WI38 (cell line): ENCODE measurements at regions not wholly inside any gene's neighbourhood (a gene's known extent, or its start where the extent isn't known, plus 50 kb on each side); places are given as distances from the start of the nearest gene placed in this dataset.

Experiments used
- H3K4me3 ChIP-seq: 2 replicates; pipeline ENCODE4 v1.5.1; 2011; ENCODE audit warnings: low read depth, mild to moderate bottlenecking, control low read depth, low read length
- TF ChIP-seq, protein P1 (sequence below): IDR thresholded peaks from 2 replicates; pipeline ENCODE4 v1.5.1; 2012; ENCODE audit warnings: low read depth, mild to moderate bottlenecking, control low read depth, low read length

DNA sequence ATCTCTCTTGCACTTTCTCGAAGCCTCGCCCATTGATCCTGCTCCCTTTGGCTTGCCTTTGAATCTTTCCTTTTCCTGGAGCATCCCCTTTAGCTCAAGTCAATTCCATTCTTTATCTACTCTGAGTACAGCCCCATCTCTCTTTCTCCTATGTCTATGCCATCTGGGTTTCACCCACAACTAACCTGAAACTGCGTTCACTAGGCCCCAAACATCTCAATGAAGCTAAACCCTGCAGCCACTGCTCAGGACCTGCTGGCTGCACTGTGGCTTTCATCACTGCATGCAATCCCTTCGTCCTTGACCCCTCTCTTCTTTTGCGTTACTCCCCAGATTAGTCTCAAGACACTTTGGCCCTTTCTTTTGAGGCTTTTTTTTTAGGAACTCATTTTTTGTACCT, 81.6 kb upstream of the CYRIA start:
- TF ChIP-seq, protein P1, sequence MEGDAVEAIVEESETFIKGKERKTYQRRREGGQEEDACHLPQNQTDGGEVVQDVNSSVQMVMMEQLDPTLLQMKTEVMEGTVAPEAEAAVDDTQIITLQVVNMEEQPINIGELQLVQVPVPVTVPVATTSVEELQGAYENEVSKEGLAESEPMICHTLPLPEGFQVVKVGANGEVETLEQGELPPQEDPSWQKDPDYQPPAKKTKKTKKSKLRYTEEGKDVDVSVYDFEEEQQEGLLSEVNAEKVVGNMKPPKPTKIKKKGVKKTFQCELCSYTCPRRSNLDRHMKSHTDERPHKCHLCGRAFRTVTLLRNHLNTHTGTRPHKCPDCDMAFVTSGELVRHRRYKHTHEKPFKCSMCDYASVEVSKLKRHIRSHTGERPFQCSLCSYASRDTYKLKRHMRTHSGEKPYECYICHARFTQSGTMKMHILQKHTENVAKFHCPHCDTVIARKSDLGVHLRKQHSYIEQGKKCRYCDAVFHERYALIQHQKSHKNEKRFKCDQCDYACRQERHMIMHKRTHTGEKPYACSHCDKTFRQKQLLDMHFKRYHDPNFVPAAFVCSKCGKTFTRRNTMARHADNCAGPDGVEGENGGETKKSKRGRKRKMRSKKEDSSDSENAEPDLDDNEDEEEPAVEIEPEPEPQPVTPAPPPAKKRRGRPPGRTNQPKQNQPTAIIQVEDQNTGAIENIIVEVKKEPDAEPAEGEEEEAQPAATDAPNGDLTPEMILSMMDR = no peak
- no peak overlapping the region for H3K4me3 ChIP-seq

DNA sequence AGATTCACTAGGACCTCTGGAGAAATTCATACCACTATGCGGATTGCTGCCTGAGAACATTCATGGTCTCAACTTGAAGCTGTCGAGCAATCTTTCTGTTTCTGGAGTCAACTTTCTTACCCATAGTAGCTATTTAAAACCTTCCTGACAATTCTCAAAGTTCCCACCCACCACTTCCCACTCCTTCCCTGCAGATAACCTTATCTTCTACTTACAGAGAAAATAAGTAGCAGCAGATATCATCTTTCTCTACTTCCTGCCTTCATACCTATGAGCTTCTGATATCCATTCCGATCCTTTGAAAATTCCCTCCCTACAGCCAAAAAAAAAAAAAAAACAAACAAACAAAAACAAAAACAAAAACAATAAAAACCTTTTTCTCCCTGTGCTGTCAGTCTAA, 81.2 kb upstream of the CYRIA start:
- TF ChIP-seq, protein P1 = no peak
- no peak overlapping the region for H3K4me3 ChIP-seq

DNA sequence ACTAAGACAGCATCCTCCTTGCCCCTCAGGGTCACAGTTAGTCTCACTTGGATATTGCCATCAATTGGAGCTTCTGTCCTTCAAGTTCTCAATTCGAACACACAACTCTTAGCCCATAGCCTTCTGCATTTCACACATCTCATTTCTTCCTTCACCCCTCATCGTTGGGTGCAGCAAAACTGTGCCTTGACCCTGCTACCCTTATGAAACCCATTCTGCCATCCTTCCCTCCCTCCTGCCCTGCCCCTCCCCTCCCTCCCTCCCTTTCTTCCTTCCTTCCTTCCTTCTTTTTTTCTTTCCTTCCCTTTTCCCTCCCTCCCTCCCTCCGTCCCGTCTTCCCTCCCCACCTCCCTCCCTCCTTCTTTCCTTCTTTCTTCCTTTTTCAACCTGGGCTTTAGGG, 80.7 kb upstream of the CYRIA start:
- H3K4me3 ChIP-seq = no peak overlapping the region
- TF ChIP-seq, protein P1 = no peak

DNA sequence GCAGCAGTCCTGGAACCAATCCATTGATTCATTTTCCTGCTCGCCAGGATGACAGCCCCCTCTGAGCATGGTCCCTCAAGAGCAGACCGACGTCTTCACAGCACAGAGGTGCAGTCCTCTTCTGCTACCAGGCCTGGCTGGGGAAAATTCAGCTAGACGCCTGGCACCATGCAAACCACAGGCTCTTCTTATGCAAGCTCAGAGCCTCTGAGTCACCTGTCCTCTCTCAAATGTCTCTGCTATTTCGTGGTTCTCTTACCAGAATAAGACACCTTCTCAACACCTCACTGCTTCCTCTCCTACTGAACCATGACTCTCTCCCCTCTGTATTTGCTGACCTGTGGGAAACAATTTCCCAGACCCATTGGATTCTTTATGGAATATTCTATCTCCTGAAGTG, 79.8 kb upstream of the CYRIA start:
- TF ChIP-seq, protein P1 = no peak
- H3K4me3 ChIP-seq = no peak overlapping the region

DNA sequence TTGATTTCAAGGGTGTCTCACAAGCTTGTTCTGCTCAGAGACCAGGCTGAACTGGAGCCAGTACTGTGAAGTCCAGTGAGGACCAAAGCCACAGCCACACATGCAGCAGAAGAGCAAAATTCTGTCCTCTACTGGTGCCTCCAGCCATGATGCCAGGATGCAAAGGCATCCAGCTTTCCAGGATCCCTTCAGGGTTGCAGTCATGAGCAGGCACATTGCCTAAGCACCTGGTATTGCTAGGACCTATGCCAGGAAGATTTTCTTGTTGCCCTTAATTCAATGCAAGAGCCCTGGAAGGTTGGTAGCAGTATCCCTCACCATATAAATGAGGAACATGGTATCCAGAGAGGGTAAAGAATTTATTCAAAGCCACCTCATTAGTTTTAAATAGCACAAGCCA, 78.9 kb upstream of the CYRIA start:
- H3K4me3 ChIP-seq = no peak overlapping the region
- TF ChIP-seq, protein P1 = no peak

DNA sequence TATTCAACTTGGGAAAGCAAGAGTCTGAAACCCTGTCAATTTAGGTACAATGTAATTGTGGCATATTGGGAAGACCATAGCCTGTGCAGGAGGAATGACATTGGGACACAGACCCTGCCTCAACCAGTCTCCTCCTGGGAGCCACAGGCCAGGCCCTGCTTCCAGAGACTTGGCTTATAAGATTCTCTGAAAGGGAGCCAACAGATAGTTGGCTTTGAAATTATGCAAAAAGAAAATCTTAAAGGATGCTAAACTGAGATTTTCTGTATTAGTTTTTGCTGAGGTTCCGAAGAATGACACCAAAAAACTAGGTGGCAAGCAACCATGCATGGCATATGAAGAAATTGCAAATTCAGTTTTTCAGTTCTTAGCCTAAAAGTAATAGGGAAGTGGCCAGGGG, 76.4 kb upstream of the CYRIA start:
- TF ChIP-seq, protein P1 = no peak
- no peak overlapping the region for H3K4me3 ChIP-seq

DNA sequence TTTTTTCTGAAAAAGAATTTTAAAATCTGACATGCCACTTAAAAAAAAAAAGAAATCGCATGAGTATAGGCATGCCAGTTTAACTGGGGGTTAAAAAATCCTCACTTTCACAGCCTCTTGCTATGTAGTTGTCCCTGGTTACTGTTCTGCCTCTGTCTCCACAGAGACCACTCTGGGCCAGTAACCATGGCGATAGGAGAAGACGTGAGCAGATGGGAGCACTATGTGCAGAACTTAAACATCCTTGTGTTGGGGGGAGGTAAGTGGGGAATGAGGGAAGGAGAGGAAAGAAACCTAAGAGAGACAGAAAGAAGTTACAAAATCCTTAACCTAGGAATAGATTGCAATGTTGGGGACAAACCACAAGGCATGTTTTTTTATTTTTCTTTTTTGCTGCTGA, 75.9 kb upstream of the CYRIA start:
- no peak overlapping the region for H3K4me3 ChIP-seq

More for the DNA sequence above, 75.9 kb upstream of the CYRIA start:
- TF ChIP-seq, protein P1 = no peak
